GM10248 (cell line): ENCODE measurements at regions not wholly inside any gene's neighbourhood (a gene's known extent, or its start where the extent isn't known, plus 50 kb on each side); places are given as distances from the start of the nearest gene placed in this dataset.

ENCODE experiments used
- CTCF ChIA-PET: fragments of 300-600 bp; sonication (Branson Sonifier 250); formaldehyde crosslinking; extraction: SDS; loops from one replicate; lab custom pipeline; 2021; ENCODE audit warnings: antibody characterized with exemption; lab: Yijun Ruan, JAX
- POLR2A ChIA-PET: fragments of 350-650 bp; sonication (Branson Sonifier 250); formaldehyde crosslinking; extraction: SDS; loops from one replicate; lab custom pipeline; 2020; ENCODE audit warnings: antibody characterized with exemption; lab: Yijun Ruan, JAX
- DNase-seq: peaks from one replicate; pipeline ENCODE4 v3.0.0; 2012; ENCODE audit errors: extremely low spot score
- CTCF ChIP-seq: IDR thresholded peaks from 2 replicates; pipeline ENCODE4 v1.5.1; 2012; ENCODE audit warnings: mild to moderate bottlenecking, low read depth; ENCODE audit errors: extremely low read depth, missing control alignments, control extremely low read depth

- ChIA-PET POLR2A (no interaction called here), CTCF (interaction anchor here (1.2 kb wide), 1 partner anchor 9 kb away, joined by 3 read pairs; no protein-coding TSS in a partner anchor)
- no peak for DNase-seq
- TF ChIP-seq CTCF = no peak
These were observed 368.7 kb upstream of the KLF4 start for GRCh38 chr9:107858260-107858659.

- ChIA-PET CTCF (interaction anchor here (0.8 to 1.5 kb wide), 3 partner anchors 8 to 19 kb away, joined by 3 read pairs; no protein-coding TSS in a partner anchor), POLR2A (no interaction called here)
- DNase-seq = no peak
- no peak for TF ChIP-seq CTCF
These were observed 367.1 kb upstream of the KLF4 start for GRCh38 chr9:107856633-107857032.

GRCh38 chr9:107855164-107855563 lies 365.6 kb upstream of the KLF4 start:
- ChIA-PET POLR2A (no interaction called here), CTCF (interaction anchor here (0.8 to 1.1 kb wide), 2 partner anchors 28 to 60 kb away, joined by 3 read pairs; no protein-coding TSS in a partner anchor)
- no peak for DNase-seq
- no peak for TF ChIP-seq CTCF

GRCh38 chr9:107853461-107853860 lies 363.9 kb upstream of the KLF4 start:
- no peak for DNase-seq
- TF ChIP-seq CTCF = no peak
- POLR2A ChIA-PET = no interaction called here
- CTCF ChIA-PET = no interaction called here

GRCh38 chr9:107852891-107853290 lies 363.3 kb upstream of the KLF4 start:
- DNase-seq = no peak
- CTCF ChIA-PET = no interaction called here
- no peak for TF ChIP-seq CTCF
- POLR2A ChIA-PET = no interaction called here

- TF ChIP-seq CTCF = no peak
- POLR2A ChIA-PET = no interaction called here
- CTCF ChIA-PET = no interaction called here
- no peak for DNase-seq
These were observed 361.1 kb upstream of the KLF4 start for GRCh38 chr9:107850653-107851052.
